GM19467 (cell line): ENCODE measurements at regions not wholly inside any gene's neighbourhood (a gene's known extent, or its start where the extent isn't known, plus 50 kb on each side); places are given as distances from the start of the nearest gene placed in this dataset.
"Not testable (repeated sequence)": the region's sequence is repeated elsewhere in the genome, so short reads cannot be mapped to it uniquely, and the experiment has no call there.

Experiments
- ATAC-seq: cut with Tn5 transposase; IDR thresholded peaks from one replicate; pipeline ENCODE4 v1.9.1; 2021; ENCODE audit warnings: mild to moderate bottlenecking, moderate library complexity; ENCODE audit not compliant: unreplicated experiment

DNA sequence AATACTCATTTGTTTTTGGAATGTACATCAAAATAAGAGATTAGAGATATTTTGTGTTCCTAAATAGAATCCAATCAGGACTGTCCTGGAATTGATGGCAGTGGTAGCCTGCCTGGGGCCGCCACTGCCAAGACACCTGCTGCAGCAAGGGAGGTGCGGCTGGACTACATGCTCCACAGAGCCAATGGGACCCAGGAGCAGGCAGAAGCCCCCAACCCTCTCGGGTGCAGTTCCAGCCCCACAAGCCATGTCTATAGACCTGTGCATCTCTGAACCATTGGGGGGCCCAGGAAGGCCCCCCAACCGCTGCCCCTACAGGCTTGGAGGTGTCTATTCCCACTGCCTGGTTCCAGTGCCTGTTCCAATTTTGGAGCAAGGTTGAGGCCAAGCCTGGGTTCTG, 1524.3 kb downstream of the PCDH18 start:
- no peak for ATAC-seq

DNA sequence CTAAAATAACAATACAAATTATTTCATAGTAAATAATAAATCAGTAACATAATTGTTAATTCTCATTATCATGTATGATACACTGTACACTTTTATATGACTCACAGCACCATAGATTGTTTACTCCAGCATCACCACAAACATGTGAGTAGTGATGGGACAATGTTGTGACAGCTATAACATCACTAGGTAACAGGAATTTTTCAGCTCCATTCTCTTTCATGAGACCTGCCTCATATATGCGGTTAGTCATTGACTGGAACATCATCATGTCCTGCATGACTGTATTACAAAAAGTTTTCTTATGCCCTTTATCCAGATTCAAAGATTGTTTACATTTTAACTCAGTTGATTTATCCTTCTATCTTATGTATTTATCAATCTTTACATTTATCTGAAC, 1530.0 kb downstream of the PCDH18 start:
- ATAC-seq: no peak

- ATAC-seq: no peak
Observed at GRCh38 chr4:136001791-136002190, 1530.5 kb downstream of the PCDH18 start.

DNA sequence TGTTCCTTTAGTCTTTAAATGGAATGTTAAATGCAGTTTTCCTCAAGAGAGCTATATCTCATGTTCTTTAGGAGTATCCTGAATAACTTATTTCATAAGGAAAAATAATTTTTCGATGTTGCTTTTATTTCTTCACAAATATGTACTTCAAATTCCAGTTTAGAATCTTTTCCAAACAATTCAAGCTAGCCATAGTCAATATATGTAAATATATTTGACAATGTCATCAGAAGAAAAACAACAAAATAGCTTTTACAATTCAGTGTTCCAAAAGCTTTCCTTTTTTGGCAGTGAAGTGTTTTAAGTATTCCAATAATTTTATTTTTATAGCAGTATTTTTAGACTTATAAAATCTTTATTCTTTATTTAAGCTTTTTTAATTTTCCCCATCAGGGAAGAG, 1532.0 kb downstream of the PCDH18 start:
- no peak for ATAC-seq

DNA sequence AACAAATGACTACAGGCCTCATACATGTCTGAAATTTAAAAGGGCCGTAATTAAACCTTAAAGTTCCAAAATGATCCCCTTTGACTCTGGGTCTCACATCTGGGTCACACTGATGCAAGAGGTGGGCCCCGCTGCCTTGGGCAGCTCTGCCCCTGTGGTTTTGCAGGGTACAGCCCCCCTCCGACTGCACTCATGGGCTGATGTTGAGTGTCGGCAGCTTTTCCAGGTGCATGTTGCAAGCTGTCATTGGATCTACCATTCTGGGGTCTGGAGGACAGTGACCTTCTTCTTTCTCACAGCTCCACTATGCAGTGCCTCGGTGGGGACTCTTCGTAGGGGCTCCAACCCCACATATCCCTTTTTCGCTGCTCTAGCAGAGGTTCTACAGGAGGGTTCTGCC, 1537.9 kb downstream of the PCDH18 start:
- no peak for ATAC-seq

GRCh38 chr4:135976860-135977259, 1555.4 kb downstream of the PCDH18 start:
- ATAC-seq: no peak

DNA sequence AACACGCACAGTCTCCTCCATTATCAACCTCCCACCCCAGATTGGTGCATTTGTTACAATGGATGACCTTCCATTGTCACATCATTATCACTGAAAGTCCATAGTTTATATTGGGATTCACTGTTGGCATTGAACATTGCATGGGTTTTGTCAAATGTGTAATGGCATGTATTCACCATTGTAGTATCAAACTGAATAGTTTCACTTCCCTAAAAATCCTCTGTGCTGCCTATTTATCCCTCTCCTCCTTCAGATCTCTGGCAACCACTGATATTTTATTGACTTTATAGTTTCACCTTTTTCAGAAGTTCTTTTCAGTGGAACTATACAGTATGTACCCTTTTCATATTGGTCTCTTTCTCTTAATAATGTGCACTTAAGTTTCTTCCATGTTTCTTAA, 1565.4 kb downstream of the PCDH18 start:
- ATAC-seq: no peak

DNA sequence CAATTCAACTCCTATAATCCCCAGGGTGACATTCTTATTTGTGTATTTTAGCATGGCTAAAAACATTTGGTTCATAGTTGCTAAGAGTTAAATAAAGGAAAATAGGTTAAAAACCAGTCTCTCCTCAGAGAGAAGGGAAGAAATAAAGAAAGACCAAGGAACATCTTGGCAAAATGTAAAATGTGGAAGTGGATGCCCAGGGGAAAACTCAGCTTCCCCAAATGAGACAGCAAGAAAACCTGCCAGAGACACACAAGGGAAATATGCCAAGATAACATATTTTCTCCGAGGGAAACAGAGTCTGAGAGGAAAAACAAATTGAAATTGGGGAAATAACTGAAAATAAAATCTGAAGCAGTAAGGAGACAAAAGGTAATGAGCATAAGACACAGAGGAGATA, 1569.3 kb downstream of the PCDH18 start:
- no peak for ATAC-seq

GRCh38 chr4:135949931-135950330, 1582.4 kb downstream of the PCDH18 start:
- no peak for ATAC-seq

GRCh38 chr4:135948797-135949196, 1583.5 kb downstream of the PCDH18 start:
- ATAC-seq: no peak

DNA sequence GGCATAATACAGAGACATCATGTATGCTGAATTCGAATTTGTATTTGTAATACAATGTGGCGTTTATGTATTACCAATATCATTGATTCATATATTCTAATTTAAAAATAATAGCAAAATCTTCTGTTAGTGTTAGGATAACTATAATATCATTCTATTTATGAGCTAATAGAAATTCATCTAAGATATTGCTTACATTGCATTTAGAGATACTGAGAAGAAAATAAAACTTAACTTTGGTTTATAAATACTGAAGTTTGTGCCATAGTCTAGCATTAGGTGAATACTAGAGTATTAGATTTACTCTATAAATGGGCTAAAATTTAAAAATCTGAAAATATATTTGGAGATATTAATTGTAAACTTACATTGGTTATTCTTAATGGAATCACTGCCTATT, 1590.6 kb downstream of the PCDH18 start:
- no peak for ATAC-seq

GRCh38 chr4:135934026-135934425, 1598.3 kb downstream of the PCDH18 start:
- ATAC-seq: no peak

DNA sequence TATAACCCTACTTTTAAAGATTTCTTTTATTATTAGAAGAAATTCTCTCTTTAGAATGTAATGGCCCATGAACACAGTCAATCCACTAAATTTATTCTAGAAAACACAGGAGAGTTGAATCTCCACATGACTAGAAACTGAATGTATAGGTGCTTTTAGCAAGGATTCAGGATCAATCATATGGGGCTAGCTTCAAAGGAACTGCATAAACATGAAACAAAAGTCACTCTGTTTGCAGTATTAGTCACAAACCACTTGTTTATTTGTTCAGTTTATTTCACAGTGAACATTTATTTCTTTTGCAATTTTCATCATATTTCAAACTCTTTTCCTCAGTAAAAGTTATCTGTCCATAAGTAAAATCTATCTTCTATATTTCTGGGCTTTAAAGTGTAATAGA, 1604.6 kb downstream of the PCDH18 start:
- ATAC-seq: no peak

GRCh38 chr4:135921081-135921480, 1611.2 kb downstream of the PCDH18 start:
- ATAC-seq: no peak

DNA sequence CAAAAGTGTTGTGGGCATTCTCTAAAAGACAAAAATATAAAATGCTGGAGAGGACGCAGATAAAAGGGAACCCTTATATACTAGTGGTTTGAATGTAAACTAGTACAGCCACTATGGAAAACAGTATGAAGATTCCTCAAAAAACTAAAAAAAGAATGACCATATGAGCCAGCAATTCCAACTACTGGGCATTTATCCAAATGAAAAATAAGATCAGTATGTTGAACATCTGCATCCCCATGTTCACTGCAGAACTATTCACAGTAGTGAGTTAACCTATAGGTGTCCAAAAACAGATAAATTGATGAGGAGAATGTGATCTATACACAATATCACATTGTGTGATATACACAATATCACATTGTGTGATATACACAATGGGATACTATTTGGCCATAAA, 1615.3 kb downstream of the PCDH18 start:
- no peak for ATAC-seq

- ATAC-seq: no peak
Observed at GRCh38 chr4:135900956-135901355, 1631.3 kb downstream of the PCDH18 start.

GRCh38 chr4:135864304-135864703, 1662.7 kb upstream of the PABPC4L start:
- ATAC-seq: not testable (repeated sequence)

GRCh38 chr4:135840781-135841180, 1639.2 kb upstream of the PABPC4L start:
- no peak for ATAC-seq

GRCh38 chr4:135839712-135840111, 1638.1 kb upstream of the PABPC4L start:
- ATAC-seq: no peak

DNA sequence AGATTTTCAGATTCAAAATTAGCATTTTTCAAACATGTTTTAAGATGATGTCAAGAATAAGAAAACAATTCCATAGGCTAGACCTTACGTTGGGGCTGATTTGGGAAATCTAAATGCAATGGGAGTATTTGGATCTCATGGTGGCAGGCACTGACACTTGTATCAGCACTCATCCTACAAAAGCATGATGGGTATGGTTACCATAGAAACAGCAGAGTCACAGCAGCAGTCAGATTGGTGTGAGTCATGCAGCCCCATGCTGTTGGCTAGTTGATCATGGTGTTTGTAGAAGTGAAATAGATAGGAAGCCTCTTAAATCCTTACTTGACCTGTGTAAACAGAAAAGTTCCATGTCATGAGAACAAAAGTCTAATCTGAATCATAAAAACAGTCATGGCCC, 1637.3 kb upstream of the PABPC4L start:
- no peak for ATAC-seq

DNA sequence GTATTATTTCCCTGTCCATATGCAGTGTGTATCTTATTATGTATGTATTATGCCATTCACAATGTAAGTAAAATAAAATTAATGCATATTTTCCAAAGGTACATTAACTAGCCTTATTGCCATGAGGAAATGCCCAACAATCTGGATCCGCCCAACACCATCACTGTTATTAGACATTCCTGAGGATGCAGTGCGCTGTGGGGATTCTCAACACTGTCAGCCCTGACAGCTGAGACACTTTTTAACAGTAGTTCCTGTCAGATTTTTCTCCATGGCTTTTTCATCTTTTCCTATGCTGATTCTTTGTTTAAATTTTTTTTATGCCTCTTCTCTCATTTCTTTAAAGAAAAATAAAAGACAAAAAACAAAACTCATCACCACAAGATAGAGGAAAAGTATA, 1632.9 kb upstream of the PABPC4L start:
- no peak for ATAC-seq

DNA sequence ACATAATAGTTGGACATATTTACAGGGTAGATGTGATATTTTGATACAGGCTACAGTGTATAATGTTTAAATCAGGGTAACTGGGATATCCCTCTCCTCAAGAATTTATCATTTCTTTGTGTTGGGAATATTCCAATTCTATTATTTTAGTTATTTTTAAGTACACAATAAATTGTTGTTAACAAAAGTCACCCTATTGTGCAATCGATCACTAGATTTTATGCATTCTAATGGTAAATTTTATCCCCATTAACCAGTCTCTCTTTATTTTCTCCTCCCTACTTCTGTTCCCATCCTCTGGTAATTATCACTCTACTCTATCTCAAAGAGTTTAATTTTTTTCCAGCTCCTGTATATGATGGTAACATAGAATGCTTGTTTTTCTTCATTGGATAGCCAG, 1631.9 kb upstream of the PABPC4L start:
- no peak for ATAC-seq

- no peak for ATAC-seq
Observed at GRCh38 chr4:135824759-135825296, 1623.2 kb upstream of the PABPC4L start.

- no peak for ATAC-seq
Observed at GRCh38 chr4:135804785-135805184, 1603.2 kb upstream of the PABPC4L start.
